DND-41 (cell line): ENCODE measurements at regions not wholly inside any gene's neighbourhood (a gene's known extent, or its start where the extent isn't known, plus 50 kb on each side); places are given as distances from the start of the nearest gene placed in this dataset.
"Not testable (repeated sequence)": the region's sequence is repeated elsewhere in the genome, so short reads cannot be mapped to it uniquely, and the experiment has no call there.

Source experiments
- ATAC-seq: fragments of 200-7000 bp; cut with Tn5 transposase; 3 replicates; pipeline ENCODE4 v1.9.1; 2021; ENCODE audit warnings: low read depth; ENCODE audit not compliant: insufficient read depth
- DNase-seq: peaks from one replicate; pipeline ENCODE4 v3.0.0-alpha.2; 2020
- H2AFZ ChIP-seq: 2 replicates; pipeline ENCODE4 v1.6.0; 2012; ENCODE audit warnings: low read depth, low read length
- H3K27ac ChIP-seq: 2 replicates; pipeline ENCODE4 v1.5.1; 2012; ENCODE audit warnings: low read length, inconsistent platforms
- H3K27me3 ChIP-seq: fragments of 200-600 bp; sonication (generic); 2 replicates; pipeline ENCODE4 v1.6.0; 2012; ENCODE audit warnings: low read length, mild to moderate bottlenecking, inconsistent platforms; ENCODE audit not compliant: insufficient read depth, poor library complexity
- H3K36me3 ChIP-seq: 2 replicates; pipeline ENCODE4 v1.5.1; 2012; ENCODE audit warnings: low read length, inconsistent platforms; ENCODE audit not compliant: insufficient read depth
- H3K4me1 ChIP-seq: 2 replicates; pipeline ENCODE4 v1.5.1; 2012; ENCODE audit warnings: mild to moderate bottlenecking, low read length; ENCODE audit not compliant: insufficient read depth
- H3K4me2 ChIP-seq: 2 replicates; pipeline ENCODE4 v1.6.0; 2012; ENCODE audit warnings: mild to moderate bottlenecking, moderate library complexity, low read length, inconsistent platforms; ENCODE audit not compliant: insufficient read depth
- H3K4me3 ChIP-seq, 2 experiments: fragments of 200-600 bp in 1 of 2; shearing (Covaris generic) in 1 of 2; 2 replicates each; pipeline ENCODE4 v1.5.1; 2012 to 2016; ENCODE audit warnings: inconsistent platforms in 2 of 2, low read length in 2 of 2, mild to moderate bottlenecking in 2 of 2, low read depth in 1 of 2, moderate library complexity in 1 of 2
- H3K79me2 ChIP-seq: 2 replicates; pipeline ENCODE4 v1.6.0; 2012; ENCODE audit warnings: low read length, inconsistent platforms; ENCODE audit not compliant: insufficient read depth
- H3K9ac ChIP-seq: 2 replicates; pipeline ENCODE4 v1.6.0; 2012; ENCODE audit warnings: low read depth, mild to moderate bottlenecking, inconsistent platforms, low read length, moderate library complexity
- H3K9me3 ChIP-seq: 2 replicates; pipeline ENCODE4 v1.5.1; 2012; ENCODE audit warnings: low read length, moderate library complexity, mild to moderate bottlenecking, inconsistent platforms; ENCODE audit not compliant: insufficient read depth, severe bottlenecking
- H4K20me1 ChIP-seq: 2 replicates; pipeline ENCODE4 v1.6.0; 2012; ENCODE audit warnings: low read length; ENCODE audit not compliant: insufficient read depth
- EZH2 ChIP-seq: IDR thresholded peaks from 3 replicates; pipeline ENCODE4 v1.6.1; 2012; ENCODE audit warnings: borderline replicate concordance, low read depth, mild to moderate bottlenecking, moderate library complexity, low read length, inconsistent platforms; ENCODE audit not compliant: severe bottlenecking
- TF ChIP-seq, protein P1 (sequence below): IDR thresholded peaks from 2 replicates; pipeline ENCODE4 v1.5.1; 2012; ENCODE audit warnings: borderline replicate concordance, low read length, moderate library complexity, mild to moderate bottlenecking; ENCODE audit not compliant: poor library complexity, severe bottlenecking; ENCODE audit errors: extremely low read depth

DNA sequence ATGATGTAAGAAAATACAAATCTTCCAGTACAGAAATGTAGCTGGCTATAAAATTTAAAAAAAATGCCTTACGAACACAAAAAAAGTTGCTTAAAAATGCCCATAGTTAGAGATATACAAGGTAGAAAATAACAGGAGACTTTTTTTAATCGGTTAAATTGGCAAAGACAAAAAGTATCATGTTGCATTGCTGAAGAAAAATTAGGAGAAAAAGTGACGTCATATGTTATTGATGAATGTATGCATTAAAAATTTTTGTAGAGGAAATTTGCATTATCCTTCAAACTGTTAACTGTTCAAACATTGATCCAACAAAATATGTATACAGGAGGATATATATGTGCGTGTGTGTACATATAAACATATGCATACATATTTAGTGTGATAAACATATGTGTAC lies 1634.4 kb upstream of the PCDH7 start:
- Histone ChIP-seq H3K4me2 (no peak overlapping the region), H2AFZ (no peak overlapping the region), H3K27ac (no peak overlapping the region), H3K9me3 (no peaks in the 10 kb centered on the region), H3K4me1 (no peaks in the 10 kb centered on the region), H4K20me1 (no peaks in the 10 kb centered on the region), H3K9ac (no peak overlapping the region), H3K79me2 (no peaks in the 10 kb centered on the region), H3K27me3 (no peaks in the 10 kb centered on the region), H3K4me3 (no peak overlapping the region), H3K36me3 (no peaks in the 10 kb centered on the region)
- no peak for DNase-seq
- no peak for TF ChIP-seq EZH2
- TF ChIP-seq, protein P1, sequence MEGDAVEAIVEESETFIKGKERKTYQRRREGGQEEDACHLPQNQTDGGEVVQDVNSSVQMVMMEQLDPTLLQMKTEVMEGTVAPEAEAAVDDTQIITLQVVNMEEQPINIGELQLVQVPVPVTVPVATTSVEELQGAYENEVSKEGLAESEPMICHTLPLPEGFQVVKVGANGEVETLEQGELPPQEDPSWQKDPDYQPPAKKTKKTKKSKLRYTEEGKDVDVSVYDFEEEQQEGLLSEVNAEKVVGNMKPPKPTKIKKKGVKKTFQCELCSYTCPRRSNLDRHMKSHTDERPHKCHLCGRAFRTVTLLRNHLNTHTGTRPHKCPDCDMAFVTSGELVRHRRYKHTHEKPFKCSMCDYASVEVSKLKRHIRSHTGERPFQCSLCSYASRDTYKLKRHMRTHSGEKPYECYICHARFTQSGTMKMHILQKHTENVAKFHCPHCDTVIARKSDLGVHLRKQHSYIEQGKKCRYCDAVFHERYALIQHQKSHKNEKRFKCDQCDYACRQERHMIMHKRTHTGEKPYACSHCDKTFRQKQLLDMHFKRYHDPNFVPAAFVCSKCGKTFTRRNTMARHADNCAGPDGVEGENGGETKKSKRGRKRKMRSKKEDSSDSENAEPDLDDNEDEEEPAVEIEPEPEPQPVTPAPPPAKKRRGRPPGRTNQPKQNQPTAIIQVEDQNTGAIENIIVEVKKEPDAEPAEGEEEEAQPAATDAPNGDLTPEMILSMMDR: no peak
- ATAC-seq: no peak

DNA sequence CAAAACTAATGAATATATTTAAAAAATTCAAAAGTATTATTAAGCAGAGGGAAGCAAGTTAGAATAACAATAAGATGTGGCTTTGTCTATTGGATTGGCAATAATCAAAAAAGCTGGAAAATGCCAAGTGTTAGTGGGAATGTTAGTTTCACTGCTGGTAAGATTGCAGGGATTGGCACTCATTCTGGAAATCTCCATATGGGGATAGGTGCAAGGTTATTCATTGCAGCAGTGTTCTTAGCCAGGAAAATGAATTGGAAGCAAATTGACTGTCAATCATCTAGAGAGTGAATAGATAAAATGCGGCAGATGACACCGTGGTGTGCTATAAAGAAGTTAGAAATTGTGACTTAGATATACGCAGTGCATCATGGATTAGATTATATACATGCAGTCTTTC lies 1615.5 kb upstream of the PCDH7 start:
- no peak for TF ChIP-seq EZH2
- TF ChIP-seq, protein P1: no peak
- DNase-seq (no peak), ATAC-seq (no peak)
- Histone ChIP-seq H3K4me2 (no peak overlapping the region), H3K27me3 (no peaks in the 10 kb centered on the region), H3K4me1 (no peaks in the 10 kb centered on the region), H3K79me2 (no peaks in the 10 kb centered on the region), H3K27ac (no peak overlapping the region), H3K4me3 (no peak overlapping the region), H3K36me3 (no peaks in the 10 kb centered on the region), H4K20me1 (no peaks in the 10 kb centered on the region), H2AFZ (no peak overlapping the region), H3K9me3 (no peaks in the 10 kb centered on the region), H3K9ac (no peak overlapping the region)

DNA sequence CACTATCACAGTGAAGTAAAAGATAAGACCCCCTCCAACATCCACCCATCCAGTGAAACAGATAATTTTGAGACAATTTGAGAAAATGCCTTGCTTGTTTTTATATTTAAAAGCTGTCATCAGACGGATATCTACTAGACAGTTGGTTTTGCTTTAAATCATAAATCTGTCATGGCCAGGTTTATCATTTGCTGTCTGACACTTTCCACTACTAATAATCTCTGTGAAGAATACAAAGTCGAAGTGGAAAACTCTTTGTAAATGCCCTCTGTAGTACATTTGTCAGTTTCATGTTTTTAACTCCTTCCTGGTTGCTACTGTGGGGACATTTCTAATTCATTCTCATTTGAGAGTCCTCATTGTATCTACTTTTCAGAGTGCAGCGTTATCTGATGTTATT lies 1606.2 kb upstream of the PCDH7 start:
- H3K27me3 ChIP-seq: no peaks in the 10 kb centered on the region
- no peak for DNase-seq
- no peak overlapping the region for H3K4me2 ChIP-seq
- H3K9me3 ChIP-seq: no peaks in the 10 kb centered on the region
- H3K4me1 ChIP-seq: no peaks in the 10 kb centered on the region
- no peaks in the 10 kb centered on the region for H4K20me1 ChIP-seq
- no peak overlapping the region for H3K9ac ChIP-seq
- no peaks in the 10 kb centered on the region for H3K79me2 ChIP-seq
- no peak for ATAC-seq
- H3K27ac ChIP-seq: no peak overlapping the region
- H2AFZ ChIP-seq: no peak overlapping the region
- no peak for TF ChIP-seq EZH2
- TF ChIP-seq, protein P1: no peak
- H3K4me3 ChIP-seq: no peak overlapping the region
- H3K36me3 ChIP-seq: no peaks in the 10 kb centered on the region

DNA sequence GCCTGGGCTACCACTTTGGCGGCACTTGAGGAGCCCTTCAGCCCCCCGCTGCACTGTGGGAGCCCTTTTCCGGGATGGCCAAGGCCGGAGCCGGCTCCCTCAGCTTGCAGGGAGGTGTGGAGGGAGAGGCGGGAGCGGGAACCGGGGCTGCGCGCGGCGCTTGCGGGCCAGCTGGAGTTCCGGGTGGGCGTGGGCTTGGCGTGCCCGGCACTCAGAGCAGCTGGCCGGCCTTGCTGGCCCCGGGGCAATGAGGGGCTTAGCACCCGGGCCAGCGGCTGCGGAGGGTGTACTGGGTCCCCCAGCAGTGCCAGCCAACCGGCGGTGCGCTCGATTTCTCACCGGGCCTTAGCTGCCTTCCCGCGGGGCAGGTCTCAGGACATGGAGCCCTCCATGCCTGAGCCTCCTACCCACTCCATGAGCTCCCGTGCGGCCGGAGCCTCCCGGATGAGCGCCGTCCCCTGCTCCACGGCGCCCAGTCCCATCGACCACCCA lies 1602.9 kb upstream of the PCDH7 start:
- not testable (repeated sequence) for ATAC-seq, H3K9me3 ChIP-seq, H3K4me3 ChIP-seq, H3K79me2 ChIP-seq, H2AFZ ChIP-seq, H4K20me1 ChIP-seq, H3K27me3 ChIP-seq, DNase-seq, H3K9ac ChIP-seq, H3K27ac ChIP-seq, H3K36me3 ChIP-seq, H3K4me2 ChIP-seq, H3K4me1 ChIP-seq
